Muscle of back (tissue), 3 donors: ENCODE measurements at regions not wholly inside any gene's neighbourhood (a gene's known extent, or its start where the extent isn't known, plus 50 kb on each side); places are given as distances from the start of the nearest gene placed in this dataset.
"Not testable (repeated sequence)": the region's sequence is repeated elsewhere in the genome, so short reads cannot be mapped to it uniquely, and the experiment has no call there.

Experiments used
- DNase-seq, 3 donors: peaks; one replicate each; pipeline versions ENCODE4 v3.0.0 to v3.0.0-alpha.2; 2013

DNA sequence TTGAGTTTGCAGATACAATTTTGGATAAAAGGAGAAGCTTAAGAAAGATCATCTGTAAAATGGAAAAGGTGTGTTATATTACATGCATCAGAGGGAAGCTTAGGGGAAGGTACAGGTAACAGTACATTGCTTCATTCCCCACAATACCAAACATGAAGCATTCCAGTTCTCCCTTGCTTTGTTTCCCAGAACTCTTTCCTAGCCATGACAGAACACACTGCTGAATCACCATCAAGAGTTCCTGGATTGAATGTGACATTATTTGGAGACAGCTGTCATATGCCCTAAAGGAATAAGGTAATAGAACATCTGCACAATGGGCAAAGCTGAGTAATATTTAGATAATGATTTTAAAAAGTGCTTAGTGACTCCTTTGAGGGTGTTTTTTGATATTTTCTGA lies 303.5 kb upstream of the ST8SIA4 start:
- DNase-seq = no peak

DNA sequence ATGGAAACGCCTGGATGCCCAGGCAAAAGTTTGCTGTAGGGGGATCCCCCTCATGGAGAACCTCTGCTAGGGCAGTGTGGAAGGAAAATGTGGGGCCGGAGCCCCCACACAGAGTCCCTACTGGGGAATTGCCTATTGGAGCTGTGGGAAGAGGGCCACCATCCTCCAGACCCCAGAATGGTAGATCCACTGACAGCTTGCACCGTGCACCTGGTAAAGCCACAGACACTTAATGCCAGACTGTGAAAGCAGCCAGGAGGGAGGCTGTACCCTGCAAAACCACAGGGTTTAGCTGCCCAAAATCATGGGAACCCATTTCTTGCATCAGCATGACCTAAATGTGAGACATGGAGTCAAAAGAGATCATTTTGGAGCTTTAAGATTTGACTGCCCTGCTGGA lies 302.0 kb upstream of the ST8SIA4 start:
- not testable (repeated sequence) for DNase-seq

DNA sequence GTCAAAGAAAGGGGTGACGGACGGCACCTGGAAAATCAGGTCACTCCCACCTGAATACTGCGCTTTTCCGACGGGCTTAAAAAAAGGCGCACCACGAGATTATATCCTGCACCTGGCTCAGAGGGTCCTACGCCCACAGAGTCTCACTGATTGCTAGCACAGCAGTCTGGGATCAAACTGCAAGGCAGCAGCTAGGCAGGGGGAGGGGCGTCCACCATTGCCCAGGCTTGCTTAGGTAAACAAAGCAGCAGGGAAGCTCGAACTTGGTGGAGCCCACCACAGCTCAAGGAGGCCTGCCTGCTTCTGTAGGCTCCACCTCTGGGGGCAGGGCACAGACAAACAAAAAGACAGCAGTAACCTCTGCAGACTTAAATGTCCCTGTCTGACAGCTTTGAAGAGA lies 277.3 kb upstream of the ST8SIA4 start:
- not testable (repeated sequence) for DNase-seq

DNA sequence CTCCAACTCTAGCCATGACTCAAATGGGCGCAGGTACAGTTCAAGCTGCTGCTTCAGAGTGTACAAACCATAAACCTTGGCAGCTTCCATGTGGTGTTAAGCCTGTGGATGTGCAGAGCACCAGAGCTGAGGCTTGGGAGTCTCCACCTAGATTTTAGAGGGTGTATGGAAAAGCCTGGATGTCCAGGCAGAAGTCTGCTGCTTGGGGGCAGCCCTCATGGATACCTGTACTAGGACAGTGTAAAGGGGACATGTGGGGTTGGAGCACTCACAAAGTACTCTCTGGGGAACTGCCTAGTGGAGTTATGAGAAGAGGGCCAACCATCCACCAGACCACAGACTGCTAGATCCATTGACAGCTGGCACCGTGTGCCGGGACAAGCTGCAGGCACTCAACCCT lies 273.5 kb upstream of the ST8SIA4 start:
- no peak for DNase-seq

DNA sequence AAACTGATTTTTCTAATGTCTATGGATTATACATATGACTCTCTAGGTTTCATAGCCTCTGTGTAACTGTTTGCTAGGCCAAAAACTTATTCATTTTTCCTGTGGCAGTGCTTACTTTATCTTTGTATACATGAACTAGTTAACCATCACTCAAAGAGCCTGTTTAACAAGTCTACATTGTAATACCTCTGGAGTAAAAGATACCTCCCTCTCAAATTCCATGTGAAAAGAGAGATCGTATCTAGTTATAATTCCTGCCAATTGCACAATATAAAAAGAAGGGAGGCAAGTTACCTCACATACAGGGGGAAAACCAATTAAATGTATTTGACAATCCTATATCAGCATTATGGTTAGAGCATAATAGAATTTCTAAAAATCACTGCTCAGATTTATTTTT lies 271.9 kb upstream of the ST8SIA4 start:
- no peak for DNase-seq

DNA sequence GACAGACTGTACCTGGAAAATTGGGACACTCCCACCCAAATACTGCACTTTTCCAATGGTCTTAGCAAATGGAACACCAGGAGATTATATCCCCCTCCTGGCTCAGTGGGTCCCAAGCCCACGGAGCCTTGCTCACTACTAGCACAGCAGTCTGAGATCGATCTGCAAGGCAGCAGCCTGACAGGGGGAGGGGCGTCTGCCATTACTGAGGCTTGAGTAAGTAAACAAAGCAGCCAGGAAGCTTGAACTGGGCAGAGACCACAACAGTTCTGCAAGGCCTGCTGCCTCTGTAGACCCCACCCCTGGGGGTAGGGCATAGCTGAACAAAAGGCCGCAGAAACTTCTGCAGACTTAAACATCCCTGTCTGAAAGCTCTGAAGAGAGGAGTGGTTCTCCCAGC lies 260.0 kb upstream of the ST8SIA4 start:
- DNase-seq = no peak

DNA sequence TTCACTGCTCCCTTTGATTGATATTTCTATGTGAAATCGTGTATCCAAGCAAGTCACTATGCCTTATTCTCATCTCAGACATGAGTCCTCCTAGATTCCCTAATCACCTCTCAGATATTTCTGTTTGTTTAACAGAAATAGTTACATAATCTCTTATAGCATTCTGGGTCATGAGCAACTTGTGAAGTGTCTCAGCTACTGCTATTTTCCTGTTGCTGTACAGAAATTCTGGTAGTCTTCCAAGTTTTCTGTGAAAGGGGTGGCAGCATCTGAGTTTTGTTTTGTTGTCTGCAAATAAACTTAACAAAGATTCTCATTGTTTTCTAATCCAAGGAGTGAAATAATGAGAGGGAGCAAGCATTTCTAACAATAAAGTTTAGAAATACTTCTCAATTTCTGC lies 256.9 kb upstream of the ST8SIA4 start:
- peak in 1 of 3 donors; percentile 6 for DNase-seq

DNA sequence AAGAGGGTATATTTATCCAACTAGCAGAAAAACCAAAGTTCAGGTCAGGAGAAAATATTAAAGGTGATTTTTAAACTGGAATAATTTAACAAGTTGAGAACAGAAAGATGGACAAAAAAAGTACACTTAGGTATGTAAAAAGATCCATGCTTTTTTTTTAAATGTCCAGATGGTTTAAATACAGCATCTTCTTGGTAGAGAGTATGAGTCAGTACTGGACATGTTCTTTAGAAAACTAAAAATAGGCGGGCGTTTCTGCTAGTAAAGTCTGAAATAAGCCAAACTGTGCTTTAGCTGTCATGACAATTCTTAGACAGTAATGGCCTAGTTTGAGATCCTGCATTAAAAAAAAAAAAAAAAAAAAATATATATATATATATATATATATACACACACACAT lies 255.9 kb upstream of the ST8SIA4 start:
- DNase-seq = no peak

DNA sequence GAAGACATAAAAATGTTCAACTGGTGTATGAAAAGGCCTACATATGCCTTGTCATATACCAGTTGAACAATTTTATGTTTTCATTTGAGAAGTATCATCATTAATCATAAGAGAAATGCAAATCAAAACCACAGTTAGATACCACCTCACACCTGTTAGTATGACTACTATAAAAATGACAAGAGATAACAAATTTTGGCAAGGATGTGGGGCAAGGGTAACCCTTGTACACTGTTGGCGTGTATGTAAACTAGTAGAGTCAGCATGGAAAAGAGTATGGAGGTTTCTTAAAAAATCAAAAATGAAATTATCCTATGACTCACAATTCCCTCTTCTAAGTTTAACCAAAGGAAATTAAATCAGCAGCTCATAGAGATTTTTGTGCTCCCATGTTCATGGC lies 250.4 kb upstream of the ST8SIA4 start:
- no peak for DNase-seq

DNA sequence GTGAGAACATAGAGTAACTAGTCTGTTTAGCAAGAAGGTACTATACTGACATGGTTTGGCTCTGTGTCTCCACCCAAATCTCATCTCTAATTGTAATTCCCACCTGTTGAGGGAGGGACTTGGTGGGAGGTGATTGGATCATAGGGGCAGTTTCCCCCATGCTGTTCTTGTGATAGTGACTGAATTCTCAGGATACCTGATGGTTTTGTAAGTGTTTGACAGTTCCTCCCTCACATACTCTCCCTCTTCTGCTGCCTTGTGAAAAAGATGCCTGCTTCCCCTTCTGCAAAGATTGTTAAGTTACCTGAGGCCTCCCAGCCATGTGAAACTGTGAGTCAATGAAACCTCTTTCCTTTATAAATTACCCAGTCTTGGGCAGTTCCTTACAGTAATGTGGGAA lies 240.4 kb upstream of the ST8SIA4 start:
- no peak for DNase-seq

DNA sequence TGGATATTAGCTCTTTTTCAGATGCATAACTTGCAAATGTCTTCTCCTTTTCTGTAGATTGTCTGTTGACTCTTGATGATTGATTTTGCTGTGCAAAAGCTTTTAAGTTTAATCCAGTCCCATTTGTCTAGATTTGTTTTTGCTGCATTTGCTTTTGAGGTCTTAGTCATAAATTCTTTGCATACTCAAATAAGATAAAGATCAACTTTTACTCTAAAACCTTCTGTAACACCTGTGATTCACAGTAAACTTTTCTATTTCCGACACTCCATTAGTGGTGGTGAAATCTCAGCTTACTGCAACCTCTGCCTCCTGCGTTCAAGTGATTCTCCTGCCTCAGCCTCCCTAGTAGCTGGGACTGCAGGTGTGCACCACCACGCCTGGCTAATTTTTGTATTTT lies 239.0 kb upstream of the ST8SIA4 start:
- no peak for DNase-seq

DNA sequence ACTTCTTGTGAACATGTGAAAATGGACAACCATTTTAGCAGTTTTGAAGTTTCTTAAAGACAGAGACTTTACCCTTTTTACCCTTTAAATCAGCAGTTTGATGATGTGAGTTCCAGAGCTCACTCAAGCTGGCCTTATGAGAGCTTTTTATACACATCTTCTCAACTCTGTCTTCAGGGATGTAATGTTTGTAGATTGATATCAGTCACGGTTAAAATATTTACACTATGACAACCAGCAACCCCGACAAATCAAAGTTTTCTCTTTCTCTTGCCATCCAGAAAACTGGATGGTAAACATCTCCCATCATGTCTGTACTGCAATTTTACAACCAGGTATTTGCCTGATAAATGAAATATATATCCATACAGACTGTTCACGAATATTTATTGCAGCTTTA lies 233.4 kb upstream of the ST8SIA4 start:
- DNase-seq = no peak

DNA sequence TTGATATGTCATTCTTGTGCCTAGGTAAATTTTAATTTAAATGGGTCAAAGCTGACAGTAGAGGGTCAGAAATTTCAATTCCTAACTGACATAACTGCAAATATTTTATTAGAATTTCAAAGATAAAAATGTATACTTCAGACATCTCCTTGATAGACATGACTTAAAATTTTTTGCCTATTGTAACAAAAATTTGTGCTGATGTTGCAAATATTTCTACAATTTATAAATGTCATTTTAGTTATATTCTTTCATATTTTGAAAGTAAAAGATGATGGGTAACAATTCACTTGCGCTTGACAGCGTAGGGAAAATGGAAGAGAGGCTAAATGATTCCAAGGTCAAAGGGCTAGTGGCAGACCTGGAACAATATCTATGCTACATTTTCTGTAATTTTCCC lies 220.3 kb upstream of the ST8SIA4 start:
- no peak for DNase-seq

DNA sequence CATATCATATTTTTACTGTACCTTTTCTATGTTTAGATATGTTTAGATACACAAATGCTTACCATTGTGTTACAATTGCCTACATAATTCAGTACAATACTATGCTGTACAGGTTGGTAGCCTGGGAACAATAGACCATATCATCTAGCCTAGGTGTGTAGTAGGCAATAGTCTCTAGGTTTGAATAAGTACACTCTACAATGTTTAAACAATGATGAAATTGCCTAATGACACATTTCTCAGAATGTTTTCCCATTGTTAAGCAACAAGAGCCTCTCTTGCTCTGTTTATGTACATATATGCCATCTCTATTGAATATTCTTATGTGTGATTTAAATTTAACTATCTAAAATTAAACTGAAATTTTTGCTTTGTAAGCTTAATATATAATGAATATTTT lies 209.6 kb upstream of the ST8SIA4 start:
- no peak for DNase-seq

DNA sequence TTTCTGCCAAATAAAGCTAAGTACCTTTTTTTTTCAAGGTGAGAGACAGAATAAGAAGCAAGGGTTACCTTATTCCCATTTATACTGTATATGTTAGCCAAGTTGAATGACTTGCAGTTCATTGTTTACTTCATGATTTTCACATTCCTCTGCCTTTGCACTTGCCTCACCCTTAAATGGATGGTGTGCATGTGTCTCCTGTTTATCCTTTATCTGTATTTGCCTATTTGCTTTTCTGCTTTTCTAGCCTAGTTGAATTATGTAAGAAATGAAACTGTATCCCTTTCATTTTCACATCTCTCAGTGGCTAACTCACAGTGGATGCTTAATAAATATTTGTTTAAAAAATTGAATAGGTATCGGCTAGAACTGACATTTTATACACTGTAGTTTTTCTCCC lies 200.8 kb upstream of the ST8SIA4 start:
- DNase-seq = no peak

DNA sequence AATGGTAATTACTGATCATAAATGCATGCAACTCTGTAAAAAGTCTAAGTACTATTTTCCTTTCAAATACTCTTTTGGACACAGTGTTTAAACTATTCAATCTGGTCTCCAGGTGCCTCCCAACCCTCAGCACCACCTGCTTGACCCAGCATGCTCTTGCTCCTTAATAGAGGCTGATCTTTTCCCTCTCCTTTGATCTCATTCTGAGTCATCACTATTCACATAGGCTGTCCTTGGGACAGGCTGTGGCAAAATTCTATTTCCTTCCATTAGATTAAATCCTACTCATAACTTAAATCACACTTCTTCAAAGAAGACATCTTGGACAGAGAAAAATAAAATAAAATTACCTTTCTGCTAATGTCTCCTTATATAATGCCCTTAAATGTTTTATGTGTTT lies 199.4 kb upstream of the ST8SIA4 start:
- no peak for DNase-seq

DNA sequence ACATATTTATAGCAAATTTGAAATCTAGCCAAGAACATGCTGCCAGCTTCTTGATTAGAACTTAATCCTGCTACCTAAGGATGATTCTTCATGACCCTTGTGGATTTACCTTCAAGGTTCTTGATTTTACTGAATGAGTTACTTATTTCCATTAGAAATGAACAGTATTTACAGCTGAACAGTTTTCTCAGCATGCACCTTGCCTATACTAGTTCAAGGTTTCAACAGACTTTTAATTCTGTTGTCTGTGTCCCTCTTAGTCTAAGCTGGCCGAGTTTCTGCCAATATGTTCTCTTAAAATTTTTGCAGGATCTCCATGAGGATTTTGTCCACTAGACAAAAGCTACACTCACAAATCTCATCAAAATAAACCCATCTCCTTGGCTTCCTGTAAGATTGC lies 188.8 kb upstream of the ST8SIA4 start:
- DNase-seq = no peak

DNA sequence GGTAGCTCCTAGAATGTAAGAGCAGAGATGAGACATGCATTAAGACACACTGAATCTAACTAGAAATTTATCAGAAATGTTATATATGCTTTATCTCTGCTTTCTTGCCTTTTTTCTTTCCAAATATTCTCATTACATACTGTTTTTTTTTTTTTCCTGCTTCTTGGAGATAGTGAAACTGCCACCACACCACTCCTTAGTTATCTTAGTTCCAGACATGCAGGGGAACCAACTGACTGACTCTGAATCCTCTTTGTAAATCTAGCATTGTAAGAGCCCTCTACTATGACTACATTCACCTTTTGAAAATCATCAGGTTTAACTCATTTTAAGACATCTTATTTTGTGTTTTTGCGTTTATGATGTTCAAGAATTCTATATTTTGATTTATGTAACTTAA lies 181.3 kb upstream of the ST8SIA4 start:
- DNase-seq = no peak

DNA sequence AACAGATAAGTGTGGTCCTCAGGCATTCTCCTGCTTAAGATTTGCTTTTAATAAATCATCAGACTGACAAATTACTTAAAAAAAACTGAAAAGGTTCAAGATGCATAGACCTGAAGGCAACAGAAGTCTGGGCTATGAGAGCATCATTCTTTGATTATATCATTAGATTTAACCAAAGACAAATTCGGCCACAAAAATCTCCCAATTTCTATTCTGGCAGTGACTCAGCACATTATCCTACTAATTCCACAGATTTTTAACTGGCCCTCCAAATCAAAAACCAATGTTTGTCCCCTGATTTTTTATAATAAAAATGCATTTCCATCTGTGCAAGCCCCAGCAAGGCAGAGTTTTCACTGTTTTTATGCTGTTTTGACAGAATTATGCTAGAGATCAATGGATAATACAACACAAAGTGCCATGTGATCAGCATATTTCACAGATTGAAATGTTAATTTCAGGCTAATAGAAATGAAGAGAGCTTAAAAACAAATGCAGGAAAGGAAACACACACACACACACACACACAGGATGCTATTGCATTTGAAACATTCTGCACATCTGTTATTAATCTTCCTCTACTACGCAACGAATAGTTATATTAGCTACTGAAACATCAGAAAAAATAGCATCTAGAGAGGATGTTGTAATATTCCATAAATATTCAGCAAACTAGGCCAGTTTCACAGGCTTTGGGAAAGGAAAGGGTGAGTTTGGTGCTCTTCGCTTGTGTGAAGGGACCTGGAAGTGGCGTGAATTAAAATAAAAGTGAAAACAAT lies 177.6 kb upstream of the ST8SIA4 start:
- DNase-seq = peak; percentile 60 to 84 (median 64)

DNA sequence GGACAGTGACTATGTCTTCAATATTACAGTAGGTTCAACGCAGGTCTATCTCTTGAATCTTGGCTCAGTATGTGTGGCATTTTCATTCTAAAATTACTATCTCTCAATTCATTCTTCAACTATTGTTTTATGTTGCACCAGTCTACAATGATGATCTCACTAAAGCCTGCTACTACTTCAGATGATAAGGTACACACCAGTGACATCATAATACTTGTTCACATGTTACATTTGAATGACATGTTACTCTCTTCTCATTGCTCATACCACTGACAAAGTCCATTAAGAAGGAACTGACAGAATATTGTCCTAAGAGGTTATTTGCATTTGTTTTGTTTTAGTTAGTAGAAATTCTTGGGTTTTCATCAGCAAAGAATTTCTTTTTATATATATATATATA lies 165.2 kb upstream of the ST8SIA4 start:
- DNase-seq = no peak

DNA sequence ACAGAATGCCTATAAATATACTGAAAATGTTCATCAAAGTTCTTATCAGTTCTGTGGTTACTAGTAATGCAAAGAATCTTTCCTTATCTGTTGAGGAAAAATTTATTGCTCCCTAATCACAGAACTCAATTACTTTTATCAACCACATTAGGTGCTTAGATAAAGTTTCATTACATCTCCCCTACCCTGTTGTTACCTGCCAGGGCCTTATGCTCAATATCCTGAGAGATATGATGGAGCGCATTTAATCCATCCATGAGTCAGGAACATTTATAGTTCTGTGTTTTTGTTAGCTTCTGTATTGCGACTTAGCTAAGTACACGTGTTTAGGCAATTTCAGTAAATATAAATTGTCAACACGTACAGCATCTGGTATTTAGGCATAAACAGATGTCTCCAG lies 164.3 kb upstream of the ST8SIA4 start:
- DNase-seq = no peak

DNA sequence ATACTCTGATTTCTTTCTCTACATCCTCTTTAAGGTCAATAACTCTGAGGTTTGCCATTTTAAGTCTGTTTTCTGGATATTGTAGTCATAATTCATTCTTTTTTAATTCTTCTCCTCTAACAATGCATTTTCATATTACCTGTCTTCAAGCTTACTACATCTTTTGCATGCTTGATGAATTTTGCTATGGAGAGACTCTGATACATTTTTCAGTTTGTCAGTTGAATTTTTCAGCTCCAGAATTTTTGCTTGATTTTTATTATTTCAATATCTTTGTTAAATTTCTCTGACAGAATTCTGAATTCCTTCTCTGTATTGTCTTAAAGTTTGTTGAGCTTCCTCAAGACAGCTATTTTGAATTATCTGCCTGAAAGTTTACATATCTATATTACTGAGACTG lies 159.8 kb upstream of the ST8SIA4 start:
- no peak for DNase-seq

DNA sequence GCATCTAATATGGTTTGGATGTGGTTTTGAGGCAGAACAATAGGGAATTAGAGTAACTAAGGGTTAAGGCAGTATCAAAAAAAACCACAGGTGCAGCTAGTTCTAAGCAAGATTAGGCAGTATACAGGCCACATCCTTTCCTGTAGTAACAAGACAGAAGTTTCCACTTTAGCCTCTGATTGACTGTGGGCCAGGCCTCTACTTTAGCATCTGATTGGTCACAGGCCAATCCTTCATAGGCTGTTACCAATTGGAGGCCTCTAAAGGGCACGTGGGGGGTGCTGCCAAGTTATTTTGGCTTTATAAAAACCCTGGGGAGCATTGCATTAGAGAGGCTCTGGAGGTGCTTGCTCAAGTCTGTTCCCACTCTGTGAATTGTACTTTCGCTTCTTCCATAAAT lies 144.1 kb upstream of the ST8SIA4 start:
- DNase-seq = no peak

DNA sequence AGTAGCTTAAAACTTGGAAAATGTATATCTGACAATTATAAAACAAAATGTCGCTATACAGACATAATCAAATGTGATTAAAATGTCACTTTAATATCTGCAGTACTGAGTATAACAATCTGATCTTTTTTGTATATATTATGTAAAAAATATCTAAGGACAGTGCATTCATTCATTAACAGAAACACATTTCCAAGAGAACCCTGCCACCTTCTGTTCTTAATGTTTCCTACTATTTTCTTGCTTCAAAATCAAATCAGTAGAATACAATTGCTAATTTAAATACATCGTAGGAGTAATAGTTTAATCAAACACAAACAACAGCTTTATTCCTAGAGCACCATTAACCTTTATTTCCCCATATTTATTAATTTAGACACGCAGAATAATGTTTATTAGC lies 142.6 kb upstream of the ST8SIA4 start:
- DNase-seq = peak in 2 of 3 donors; percentile 1 to 9
